ENCODE measurements at regions not wholly inside any gene's neighbourhood (a gene's known extent, or its start where the extent isn't known, plus 50 kb on each side); places are given as distances from the start of the nearest gene placed in this dataset.
A peak's percentile ranks its signal among the peaks of the same experiment; 100 is the strongest.

DNA sequence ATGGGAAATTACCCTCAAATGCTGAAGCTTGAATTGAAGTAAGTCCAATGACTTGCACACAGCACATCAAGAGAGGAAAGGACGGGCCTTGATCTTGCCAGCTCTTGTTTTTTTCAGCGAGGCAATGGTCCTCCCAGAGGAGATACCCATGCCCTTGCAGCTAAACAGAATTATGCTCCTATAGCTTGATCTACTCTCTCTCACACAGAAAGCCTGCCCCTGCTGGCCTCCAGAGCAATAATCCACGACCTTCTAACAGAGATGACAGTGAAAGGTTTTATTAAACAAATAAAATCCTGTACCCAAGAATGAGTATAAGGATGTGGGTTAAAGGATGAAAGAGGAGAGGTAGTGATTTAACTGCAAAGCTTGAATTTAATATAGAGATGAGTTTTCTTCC is 268.0 kb downstream of the ADRA2A start:
- peak; percentile 8 for DNase-seq (ENCODE audit: low read depth)

- DNase-seq (ENCODE audit: low read depth), result no peak
These were observed 270.7 kb downstream of the ADRA2A start for GRCh38 chr10:111347386-111348013.

DNA sequence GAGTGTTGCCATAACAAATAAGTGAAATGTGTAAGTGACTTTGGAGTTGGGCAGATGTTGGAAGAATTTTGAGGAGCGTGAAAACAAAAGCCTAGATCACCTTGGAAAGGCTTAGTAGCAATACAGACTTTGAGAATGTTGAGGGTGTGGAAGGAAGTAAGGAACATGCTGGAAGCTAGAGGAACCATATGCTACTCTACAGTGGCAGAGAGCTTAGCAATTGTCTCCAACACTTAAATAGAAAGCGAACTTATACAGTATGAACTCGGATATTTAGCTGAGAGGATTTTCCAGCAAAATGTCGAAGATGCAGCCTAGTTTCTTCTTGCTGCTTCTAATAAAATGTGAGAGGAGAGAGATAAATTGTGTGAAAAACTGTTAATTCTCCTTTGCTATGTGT is 271.2 kb downstream of the ADRA2A start:
- DNase-seq (ENCODE audit: low read depth), result no peak

- DNase-seq (ENCODE audit: low read depth), result no peak
These were observed 278.0 kb downstream of the ADRA2A start for GRCh38 chr10:111354859-111355258.

DNA sequence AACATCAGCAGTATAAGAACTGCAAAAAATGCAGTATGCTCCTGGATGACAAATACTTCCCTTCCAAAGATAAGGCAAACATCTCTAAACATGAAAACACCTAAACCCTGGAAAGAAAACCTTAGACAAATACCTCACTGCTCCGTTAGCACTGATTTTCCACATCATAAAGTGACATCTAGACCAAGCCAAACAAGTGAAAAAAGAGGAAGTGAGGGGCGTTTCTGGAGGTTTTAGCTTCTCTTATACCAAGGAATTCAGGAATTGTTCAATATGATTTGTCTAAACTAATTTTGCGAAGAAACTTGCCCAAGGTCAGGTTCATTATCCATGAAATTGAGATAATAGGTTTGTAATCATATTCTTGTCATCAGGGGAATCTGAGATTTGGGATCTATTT is 279.7 kb downstream of the ADRA2A start:
- DNase-seq (ENCODE audit: low read depth), result no peak

DNA sequence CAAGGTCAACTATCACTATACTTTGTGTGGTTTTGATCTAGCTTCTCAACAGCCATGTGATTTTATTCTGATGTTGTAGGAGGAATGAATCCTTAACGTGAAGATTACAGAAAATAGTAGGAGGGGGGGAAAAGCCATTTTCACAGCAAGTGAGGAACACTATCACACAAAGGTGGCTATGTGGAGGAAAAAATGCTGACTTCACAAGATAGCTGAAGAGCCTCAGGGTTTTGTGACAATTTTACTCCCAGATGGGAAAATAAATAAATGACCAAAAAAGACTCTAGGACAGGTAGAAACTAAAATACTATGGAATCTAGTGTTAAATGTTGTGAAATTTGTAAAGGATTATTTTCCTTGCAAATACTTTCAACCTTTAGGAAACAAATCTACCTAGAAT is 281.0 kb downstream of the ADRA2A start:
- DNase-seq (ENCODE audit: low read depth), result no peak

DNA sequence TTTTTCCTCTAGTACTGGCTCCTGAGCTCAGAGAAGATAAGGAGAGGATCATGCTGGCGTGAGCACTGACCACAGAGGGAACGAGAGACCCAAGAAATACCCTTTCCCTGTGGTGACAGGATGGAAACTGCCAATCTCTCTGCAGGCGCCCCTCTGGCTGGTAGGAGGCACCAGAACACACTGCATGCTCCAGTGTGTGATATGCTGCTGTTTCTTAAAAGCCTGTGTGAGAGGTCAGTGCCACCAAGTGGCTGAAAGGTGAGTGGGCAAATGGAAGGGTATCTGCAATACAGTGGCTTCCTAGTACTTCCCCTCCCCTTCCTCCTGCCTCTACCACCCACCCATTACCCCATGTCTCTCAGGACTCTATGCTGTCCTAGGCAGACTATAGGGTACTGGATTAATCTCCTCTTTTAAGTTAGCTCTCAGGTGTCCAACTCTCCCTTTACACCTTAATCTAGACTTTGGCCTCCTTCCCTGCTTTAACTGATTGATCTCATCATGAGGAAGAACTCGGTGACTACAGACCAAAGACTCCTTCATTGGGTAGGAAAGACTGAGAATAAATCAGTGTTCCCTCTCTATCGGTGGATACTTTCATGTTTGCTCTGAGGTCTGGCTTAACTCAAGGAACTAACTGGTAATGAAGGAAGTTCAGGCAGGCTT is 283.6 kb downstream of the ADRA2A start:
- peak; percentile 50 for DNase-seq (ENCODE audit: low read depth)

DNA sequence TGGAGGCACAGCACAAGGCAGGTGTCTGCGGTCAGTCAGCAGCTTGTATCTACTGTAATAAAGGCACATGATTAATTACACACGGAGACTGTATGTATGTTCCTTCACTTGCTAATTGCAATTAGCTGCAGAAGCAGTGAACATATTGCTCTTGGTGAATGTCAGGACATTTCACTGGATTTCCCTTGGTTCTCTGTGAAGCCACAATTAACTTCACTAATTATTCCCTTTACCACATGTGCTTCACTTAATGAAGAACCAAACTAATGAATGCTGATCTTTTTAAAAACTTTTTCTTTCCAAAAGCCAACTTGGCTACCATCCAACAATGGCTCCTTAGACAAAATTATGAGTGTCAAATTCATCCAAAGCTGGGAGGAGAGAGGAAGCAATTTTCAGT is 290.7 kb downstream of the ADRA2A start:
- no peak for DNase-seq (ENCODE audit: low read depth)

DNA sequence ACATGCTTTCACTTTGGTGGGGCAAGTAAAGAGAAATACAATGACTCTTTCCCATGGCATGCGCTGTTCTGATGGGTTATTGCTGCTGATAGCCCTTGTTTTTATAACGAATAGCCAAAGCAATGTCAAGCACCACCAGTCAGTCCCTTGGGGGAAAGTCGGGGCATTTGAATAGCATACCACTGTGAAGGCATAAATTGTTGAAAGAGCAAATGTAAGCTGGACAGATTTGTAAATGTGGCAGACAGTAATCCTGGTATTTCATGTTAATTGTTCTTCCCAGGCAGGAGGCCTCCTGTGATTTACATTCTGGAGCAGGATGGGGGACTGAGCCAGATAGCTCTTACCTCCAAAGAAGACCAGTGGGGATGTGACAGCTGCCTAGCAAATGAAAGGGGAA is 293.3 kb downstream of the ADRA2A start:
- no peak for DNase-seq (ENCODE audit: low read depth)

DNA sequence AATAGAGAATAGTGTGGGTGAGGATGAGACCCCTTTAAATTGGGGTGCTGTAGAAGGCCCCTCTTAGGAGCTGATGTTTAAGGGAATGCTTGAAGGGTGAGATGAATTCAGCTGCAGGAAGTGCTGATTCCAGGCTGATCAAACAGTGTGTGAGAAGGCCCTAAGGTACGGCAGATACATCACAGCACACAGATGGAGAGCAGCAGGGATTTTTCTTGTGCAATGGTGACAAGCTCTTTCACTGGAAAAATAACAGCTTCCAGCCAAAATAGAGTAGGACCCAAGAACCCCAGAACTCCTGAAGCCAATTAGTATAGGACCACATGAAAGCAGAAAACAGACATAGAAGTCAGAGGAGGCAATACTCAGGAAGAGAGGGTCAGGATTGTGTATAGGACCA is 296.9 kb downstream of the ADRA2A start:
- no peak for DNase-seq (ENCODE audit: low read depth)

GRCh38 chr10:111379534-111380187 is 302.8 kb downstream of the ADRA2A start:
- DNase-seq (ENCODE audit: low read depth), result no peak

DNA sequence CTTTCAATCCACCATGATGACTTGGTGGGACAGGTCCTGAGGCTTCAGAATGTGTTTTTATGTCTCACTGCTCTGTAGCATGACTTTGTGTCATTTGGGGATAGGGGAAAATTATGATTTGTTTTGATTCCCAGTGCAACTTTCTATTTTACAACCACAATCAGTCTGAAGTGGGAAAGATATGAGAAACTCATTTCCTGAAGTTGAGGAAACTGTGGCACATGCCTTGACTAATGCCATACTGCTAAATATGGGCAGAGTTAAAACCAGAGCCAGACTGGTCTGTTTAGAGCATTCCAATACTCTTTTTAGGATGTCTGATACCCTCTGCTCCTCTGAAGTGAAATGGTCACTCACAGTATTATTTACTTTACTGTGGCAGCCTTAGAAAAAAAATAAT is 307.7 kb downstream of the ADRA2A start:
- DNase-seq (ENCODE audit: low read depth), result no peak

DNA sequence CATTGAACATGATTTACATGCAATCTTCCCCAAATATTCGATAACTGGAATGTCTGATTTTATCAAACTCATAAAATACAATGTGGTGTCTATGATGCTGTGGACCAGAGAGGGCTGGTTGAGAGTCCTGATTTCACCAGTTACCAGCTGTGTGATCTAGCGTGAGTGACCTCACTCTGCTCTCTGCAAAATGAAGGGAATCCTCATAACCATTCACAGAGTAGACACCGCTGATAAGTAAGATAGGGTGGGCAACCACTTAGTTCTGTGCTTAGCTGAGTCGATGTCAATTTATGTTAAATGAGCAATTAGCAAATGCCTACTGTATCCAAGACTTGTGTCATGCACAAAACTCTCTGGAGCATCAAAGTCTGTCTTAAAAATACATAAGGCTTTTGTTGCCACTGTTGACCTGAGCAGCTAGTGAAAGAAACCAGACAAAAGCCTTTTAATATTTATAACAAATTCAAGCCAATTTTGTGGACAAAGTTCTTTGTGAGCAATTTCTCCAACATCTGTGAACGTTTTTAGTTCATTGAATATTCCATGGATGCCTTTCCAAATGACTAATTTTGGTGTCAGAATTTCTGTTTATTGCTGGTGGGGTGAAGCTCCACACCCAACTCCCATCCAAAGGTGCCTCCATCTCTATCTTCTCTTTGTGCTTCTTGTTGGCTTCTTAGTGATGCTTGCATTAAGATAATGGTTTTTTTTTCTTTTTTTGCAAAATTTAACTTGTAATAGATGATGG is 314.2 kb downstream of the ADRA2A start:
- no peak for DNase-seq (ENCODE audit: low read depth)

- no peak for DNase-seq (ENCODE audit: low read depth)
These were observed 315.3 kb downstream of the ADRA2A start for GRCh38 chr10:111392159-111392558.

DNA sequence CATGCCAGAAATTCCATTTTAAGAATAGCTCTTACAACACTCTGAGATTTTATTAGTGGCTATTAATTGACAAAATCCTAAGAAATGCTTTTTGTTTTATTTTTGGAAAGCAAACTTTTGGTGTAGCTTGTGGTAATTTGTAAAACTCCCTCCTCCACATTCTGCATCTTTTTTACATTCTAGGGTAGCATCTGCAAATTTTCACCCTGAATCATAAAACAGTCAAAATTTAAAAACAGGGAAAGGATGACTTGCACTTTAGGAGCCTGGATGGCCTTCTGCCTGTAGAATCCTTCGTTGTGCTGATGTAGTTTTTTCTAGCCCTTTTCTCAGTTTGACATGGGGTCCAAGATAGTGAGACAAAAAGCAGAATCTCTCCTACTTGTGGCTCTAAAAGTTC is 316.1 kb downstream of the ADRA2A start:
- no peak for DNase-seq (ENCODE audit: low read depth)

- peak; percentile 8 for DNase-seq (ENCODE audit: low read depth)
These were observed 333.9 kb downstream of the ADRA2A start for GRCh38 chr10:111410740-111411139.

- DNase-seq (ENCODE audit: low read depth), result no peak
These were observed 348.6 kb downstream of the ADRA2A start for GRCh38 chr10:111425459-111425858.

DNA sequence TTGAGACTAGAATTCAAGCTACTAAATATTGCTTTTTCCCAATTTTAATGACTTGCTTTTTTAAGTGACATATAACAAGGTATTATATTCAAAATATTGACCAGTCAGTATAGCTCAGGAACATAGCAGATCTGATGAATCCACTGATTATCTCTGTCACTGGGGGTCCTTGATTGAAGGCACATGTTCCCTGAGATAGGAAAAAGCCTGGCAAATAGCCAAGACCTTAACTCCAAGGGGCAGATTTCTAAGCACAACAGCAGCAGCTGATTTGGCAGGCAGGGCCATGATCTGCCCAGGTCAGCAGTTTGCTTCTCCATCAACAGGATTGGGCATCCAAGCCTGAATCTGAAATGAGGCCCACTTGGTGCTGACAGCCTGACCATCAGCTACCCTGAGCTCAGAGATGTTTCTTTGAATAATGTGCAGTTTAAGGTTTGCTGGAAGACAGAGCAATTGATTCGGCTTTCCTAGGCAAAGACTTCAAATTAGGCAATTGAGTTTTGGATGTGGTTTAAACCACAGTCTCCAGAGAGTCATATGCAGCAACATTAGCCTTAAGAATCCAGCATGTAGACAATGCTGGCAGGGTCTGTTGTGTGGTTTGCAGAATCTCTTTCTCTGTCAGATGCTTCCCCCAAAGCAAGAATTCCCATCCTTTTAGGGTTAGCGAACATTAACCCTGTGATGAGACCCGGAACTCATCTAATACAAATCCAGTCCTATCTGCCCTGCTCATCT is 352.6 kb downstream of the ADRA2A start:
- DNase-seq (ENCODE audit: low read depth), result peak; percentile 0

- DNase-seq (ENCODE audit: low read depth), result no peak
These were observed 353.2 kb downstream of the ADRA2A start for GRCh38 chr10:111430070-111430469.

DNA sequence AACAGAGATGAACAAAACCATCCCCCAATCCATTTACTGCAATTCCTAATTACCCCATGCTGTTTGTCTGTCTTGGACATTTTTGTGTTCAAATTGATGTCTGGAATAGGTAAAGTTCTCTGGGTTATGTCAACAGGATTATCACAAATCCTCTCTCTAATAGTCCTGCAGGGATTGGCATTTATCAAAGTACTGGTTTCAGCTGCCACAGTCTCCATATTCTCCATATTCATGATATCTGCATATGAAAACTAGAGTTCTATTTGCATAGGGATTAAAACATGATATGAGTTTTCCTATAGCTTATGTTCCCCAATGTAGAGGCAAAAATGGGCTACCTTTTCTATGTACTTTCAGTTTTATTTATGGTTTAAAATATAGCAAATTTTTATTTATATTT is 355.8 kb downstream of the ADRA2A start:
- DNase-seq (ENCODE audit: low read depth), result no peak

GRCh38 chr10:111435871-111436270 is 359.0 kb downstream of the ADRA2A start:
- no peak for DNase-seq (ENCODE audit: low read depth)

Data from LHCN-M2 (cell line).